ENCODE measurements at regions not wholly inside any gene's neighbourhood (a gene's known extent, or its start where the extent isn't known, plus 50 kb on each side); places are given as distances from the start of the nearest gene placed in this dataset.

DNA sequence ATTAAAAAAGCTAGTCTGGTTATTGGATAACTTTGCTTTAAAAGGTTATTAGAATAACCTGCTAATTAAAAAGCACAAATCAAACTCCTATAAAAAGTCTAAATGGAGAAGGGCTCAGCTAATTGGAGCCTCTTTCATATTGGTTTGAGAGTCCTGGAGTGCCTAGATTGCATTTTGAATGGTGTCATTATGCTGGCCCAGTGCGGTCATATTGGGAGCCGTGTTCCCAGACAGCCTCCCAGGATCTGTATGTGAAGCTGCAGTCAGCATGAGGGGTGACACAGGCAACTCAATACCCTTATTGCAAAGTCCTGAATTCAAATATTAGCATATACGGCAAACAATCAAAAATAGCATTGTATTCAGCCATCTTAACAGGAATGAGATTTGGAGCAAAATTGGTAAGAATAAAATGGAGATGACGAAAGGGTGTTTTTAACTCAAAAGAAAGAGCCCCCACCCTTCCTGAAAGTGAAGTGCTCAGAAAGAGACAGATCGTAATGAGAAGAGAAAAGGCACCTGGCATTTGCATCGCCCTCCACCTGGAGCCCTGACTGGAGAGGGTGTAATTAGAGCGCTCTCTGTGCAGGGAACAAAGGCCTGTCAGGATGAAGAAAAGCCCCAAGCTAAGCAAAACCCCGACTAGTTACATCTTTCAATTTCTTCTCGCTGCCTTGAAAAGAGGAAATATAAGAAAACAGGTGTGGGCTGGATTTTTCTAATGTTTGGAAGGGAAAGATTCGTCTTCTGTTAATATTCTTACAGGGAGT lies 621.0 kb upstream of the ADAMTS16 start:
- DNase-seq (ENCODE audit: low read depth), result no peak

DNA sequence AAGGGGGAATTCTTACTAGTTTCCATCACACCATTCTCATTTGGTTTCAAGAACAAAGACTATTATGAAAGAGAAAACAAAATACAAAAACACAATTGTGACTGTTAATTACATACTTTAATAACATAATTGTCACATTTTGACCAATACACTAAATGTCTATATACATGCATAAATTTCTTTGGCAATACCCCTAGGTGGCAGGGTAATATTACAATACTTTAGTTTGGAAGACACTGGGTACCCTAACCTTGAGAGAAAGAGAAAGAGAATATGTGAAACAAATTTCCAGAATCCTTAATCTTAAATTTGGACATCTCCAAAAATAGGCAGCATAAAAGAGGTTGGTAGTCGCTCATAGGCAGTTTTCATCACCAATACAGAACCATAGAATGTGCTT lies 619.6 kb upstream of the ADAMTS16 start:
- DNase-seq (ENCODE audit: low read depth), result no peak

DNA sequence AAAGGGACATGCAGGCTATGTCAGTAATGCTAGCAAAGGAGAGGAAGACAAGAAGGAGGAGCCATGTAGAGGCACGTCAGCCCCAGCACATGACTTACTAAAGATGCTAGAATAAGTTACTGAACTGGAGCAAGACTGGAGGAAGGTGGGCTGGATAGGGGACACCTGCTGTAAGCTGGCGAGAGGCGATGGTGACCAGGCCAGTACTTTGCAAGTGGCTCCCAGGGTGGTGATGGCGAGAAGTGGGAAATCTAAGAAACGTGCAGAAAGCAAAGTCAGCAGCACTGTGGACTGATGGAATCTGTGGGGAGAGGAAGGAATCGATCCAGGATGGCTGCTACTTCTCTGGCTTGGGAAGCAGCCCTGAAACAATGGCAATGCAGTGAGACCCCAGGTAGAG lies 617.1 kb upstream of the ADAMTS16 start:
- no peak for DNase-seq (ENCODE audit: low read depth)

GRCh38 chr5:4531756-4532704 lies 608.1 kb upstream of the ADAMTS16 start:
- DNase-seq (ENCODE audit: low read depth), result no peak

GRCh38 chr5:4532705-4533080 lies 607.4 kb upstream of the ADAMTS16 start:
- DNase-seq (ENCODE audit: low read depth), result no peak

GRCh38 chr5:4533457-4534105 lies 606.5 kb upstream of the ADAMTS16 start:
- DNase-seq (ENCODE audit: low read depth), result no peak

- DNase-seq (ENCODE audit: low read depth), result no peak
Measured at GRCh38 chr5:4537489-4537888, 602.6 kb upstream of the ADAMTS16 start.

DNA sequence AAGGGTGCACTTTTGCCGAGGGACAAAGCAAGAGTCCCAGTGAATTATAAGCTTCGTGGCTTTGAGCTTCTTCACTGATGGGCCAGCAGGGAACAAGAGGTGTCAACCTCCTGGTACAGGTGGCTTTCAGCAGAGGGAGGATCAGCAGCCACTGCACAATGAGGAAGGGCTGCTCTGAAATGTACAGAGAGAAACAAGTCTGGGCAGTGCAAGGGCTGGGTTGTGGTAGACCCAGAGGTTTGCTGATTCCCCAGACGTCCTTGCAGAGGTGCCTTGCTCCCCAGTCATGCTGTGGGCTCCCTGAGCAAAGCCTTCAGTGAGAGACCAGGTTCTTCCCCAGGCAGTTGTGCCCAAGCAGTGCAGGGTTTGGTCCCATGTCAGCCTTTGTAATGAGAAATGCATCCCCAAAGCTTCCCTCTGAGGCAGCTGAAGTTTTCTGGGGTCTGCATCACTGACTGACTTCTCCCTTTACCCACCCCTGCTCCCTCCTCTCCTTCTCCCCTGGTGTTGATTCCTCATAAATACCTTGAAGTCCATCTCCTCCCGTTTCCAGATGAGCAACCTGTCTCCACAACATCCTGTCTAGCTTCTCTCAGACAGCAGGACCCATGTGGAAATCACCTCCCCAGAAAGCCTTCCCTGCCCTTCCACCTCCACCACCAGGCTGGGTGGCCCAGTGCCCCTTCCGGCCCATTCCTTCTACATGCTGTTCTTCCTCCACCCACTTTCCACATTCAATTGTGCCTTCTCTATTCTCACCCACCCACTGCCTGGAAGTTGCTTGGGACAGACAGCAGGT lies 599.6 kb upstream of the ADAMTS16 start:
- DNase-seq (ENCODE audit: low read depth), result no peak

- DNase-seq (ENCODE audit: low read depth), result no peak
Measured at GRCh38 chr5:4541334-4541733, 598.8 kb upstream of the ADAMTS16 start.

DNA sequence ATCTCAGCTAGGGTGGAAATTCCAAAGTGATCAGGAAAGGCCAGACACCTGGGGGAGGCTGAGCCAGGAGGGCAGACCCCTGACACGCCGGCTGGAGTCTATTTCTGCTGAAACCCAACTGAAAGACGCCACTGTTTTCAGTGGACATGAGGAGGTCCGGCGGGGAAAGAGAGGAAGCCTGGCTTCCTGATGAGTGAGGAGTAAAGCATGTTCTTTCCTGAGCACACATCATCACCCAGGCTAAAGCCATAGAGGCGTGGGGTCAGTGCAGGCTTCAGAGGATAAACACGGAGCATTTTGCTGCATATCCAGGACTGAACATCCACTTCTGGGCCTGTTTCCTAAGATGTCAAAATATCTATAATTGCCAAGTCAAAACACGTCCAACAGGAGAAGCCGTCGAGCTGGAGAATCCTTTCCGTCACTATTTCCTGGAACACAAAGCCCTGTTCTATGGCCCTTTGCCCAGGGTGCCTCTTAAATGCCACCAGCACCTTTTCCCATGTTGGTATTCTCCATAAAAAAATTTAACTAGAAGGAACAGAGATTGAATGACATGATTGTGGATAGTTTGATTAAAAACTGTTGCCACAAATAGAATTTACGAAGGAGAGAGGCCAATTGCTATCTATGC lies 597.9 kb upstream of the ADAMTS16 start:
- DNase-seq (ENCODE audit: low read depth), result no peak

DNA sequence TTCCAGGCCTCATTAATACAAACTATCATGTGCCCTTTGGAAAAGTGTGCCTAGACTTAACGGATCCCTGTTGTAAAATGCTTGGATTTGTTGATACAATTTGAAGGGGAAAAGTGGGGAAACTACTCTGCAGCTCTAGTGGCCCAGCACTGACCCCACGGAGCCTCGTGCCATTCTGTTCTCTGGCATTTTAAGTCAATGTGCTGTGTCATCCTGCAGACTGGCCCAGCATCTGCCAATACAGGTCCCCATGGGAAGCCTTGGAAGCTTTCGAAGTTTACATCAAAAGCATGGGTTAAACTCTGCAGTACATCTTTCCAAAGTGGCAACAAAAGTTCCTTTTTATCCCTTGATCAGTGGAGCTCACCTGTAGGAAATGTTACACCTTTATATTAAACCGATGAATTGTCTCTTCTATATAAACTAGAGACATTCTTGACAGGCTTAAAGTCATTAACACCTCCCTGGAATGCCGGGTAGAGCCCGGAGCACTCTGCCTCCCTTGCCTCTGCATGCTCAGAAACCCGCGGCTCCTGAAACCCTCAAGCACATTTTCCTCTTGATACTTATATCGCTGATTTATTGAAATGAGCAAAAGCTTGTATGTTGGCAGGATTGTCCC lies 596.0 kb upstream of the ADAMTS16 start:
- DNase-seq (ENCODE audit: low read depth), result no peak

DNA sequence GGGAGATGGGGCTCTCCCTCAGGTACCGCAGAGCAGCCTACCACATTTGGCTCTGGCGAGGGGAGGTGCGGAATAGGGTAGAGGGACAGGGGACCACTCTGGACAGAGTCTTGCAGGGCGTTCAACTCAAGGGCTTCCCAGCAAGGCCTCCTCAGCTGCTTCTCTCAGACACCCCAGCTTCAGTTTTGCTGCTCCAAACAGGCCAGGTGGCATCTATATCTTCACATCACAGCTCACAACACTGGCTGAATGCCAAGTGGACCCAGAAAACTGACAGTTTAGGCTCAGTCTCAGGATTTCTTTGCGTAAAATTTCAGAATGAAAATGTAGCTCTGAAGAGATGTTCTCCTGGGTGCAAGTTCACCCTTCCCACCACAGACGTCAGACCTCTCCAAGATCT lies 592.6 kb upstream of the ADAMTS16 start:
- no peak for DNase-seq (ENCODE audit: low read depth)

DNA sequence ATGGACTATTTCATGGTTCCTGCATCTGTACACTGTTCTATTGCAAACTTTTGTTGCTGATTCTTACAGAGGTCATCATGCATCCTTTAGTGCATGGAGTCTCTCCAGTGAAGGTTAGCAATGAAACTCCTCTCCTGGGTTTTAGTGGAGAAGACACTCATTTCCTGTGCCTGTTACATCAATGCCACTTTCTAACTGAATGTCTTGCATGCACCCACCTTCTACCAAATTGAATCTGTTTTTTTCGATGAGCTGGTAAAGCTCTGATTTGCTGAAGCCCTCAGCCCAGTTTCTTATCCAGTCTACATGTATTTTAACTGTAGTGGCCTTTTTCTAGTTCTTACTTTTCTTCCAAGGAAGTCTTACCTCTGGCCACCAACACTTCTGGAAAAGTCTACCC lies 591.8 kb upstream of the ADAMTS16 start:
- DNase-seq (ENCODE audit: low read depth), result no peak

DNA sequence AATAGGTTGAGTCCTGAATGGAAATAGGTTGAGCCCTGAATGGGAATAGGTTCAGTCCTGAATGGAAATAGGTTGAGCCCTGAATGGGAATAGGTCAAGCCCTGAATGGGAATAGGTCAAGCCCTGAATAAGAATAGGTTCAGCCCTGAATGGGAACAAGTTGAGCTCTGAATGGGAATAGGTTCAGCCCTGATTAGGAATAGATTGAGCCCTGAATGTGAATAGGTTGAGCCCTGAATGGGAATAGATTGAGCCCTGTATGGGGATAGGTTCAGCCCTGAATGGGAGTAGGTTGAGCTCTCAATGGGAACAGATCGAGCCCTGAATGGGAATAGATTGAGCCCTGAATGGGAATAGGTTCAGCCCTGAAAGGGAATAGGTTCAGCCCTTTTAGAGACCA lies 590.8 kb upstream of the ADAMTS16 start:
- DNase-seq (ENCODE audit: low read depth), result no peak

DNA sequence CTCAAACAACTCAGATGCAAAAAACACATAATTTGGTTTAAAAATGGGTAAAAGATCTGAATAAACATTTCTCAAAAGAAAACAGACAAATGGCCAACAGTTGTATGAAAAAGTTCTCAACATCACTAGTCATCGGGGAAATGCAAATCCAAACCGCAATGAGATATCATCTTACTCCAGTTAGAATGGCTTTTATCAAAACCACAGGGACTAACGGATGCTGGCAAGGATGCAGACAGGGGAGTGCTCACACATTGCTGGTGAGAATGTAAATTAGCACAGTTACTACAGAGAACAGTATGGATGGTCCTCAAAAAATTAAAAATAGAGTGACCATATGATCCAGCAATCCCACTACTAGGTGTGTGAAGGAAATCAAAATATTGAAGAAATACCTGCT lies 589.1 kb upstream of the ADAMTS16 start:
- DNase-seq (ENCODE audit: low read depth), result no peak

- no peak for DNase-seq (ENCODE audit: low read depth)
Measured at GRCh38 chr5:4553130-4553529, 587.0 kb upstream of the ADAMTS16 start.

- no peak for DNase-seq (ENCODE audit: low read depth)
Measured at GRCh38 chr5:4553978-4554377, 586.2 kb upstream of the ADAMTS16 start.

DNA sequence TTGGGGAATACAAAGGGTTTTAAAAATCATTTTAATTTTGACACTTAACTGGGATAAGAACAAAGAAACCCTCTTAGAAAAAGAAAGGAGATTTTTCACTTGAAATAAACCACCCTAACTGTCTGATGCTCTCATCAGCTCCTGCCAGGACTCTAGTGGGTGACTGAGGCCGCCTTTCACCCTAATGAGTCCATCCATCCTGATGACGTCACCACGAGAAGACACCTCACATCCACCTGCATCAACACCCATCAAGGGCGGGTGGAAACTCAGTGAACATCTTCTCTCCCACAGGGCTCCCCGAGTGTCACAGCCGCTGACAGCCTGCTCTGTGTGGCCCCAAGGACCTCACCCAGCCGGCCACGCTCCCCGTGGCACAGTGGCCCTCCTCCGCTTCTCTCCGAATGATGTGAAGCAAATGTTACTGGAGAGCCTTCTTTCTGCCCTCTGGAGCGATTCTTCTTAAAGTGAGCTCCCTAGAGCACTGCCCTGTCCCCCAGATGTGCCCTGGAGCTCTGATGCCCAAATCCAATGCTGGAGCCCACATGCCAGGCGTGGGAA lies 584.3 kb upstream of the ADAMTS16 start:
- DNase-seq (ENCODE audit: low read depth), result no peak

GRCh38 chr5:4561403-4561802 lies 578.7 kb upstream of the ADAMTS16 start:
- no peak for DNase-seq (ENCODE audit: low read depth)

- DNase-seq (ENCODE audit: low read depth), result no peak
Measured at GRCh38 chr5:4563400-4563799, 576.7 kb upstream of the ADAMTS16 start.
